ENCODE measurements at regions not wholly inside any gene's neighbourhood (a gene's known extent, or its start where the extent isn't known, plus 50 kb on each side); places are given as distances from the start of the nearest gene placed in this dataset.

- no peaks in the 10 kb centered on the region for H3K9me3 ChIP-seq (ENCODE audit: control insufficient read depth, low read depth, low read length)
- H3K4me2 ChIP-seq (ENCODE audit: control insufficient read depth, extremely low read depth, insufficient read depth, low read depth, low read length) = no peak overlapping the region
- no peak for TF ChIP-seq EZH2 (IDR thresholded peaks at IDR 0.05; ENCODE audit: low read length)
- TF ChIP-seq, protein P1, sequence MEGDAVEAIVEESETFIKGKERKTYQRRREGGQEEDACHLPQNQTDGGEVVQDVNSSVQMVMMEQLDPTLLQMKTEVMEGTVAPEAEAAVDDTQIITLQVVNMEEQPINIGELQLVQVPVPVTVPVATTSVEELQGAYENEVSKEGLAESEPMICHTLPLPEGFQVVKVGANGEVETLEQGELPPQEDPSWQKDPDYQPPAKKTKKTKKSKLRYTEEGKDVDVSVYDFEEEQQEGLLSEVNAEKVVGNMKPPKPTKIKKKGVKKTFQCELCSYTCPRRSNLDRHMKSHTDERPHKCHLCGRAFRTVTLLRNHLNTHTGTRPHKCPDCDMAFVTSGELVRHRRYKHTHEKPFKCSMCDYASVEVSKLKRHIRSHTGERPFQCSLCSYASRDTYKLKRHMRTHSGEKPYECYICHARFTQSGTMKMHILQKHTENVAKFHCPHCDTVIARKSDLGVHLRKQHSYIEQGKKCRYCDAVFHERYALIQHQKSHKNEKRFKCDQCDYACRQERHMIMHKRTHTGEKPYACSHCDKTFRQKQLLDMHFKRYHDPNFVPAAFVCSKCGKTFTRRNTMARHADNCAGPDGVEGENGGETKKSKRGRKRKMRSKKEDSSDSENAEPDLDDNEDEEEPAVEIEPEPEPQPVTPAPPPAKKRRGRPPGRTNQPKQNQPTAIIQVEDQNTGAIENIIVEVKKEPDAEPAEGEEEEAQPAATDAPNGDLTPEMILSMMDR (optimal IDR thresholded peaks at IDR 0.05 in 1 of 3, IDR thresholded peaks at IDR 0.05 in 1 of 3, conservative IDR thresholded peaks at IDR 0.05 in 1 of 3; ENCODE audit: extremely low read depth in 1 of 3, insufficient read depth in 2 of 3, low read length in 3 of 3) = no peak
- H3K27ac ChIP-seq (ENCODE audit: control insufficient read depth, insufficient read depth, low read length) = no peak overlapping the region
- peaks cover 5% of the 10 kb centered on the region for H3K4me1 ChIP-seq (ENCODE audit: control insufficient read depth, extremely low read depth, insufficient read depth, low read length)
- no peak for DNase-seq (ENCODE audit: low read depth, low spot score)
- no peak for FAIRE-seq
- no peak overlapping the region for H2AFZ ChIP-seq (ENCODE audit: control insufficient read depth, low read length)
- no peak overlapping the region for H3K4me3 ChIP-seq (ENCODE audit: control insufficient read depth in 2 of 3, extremely low read depth in 1 of 3, insufficient read depth in 2 of 3, low read depth in 1 of 3, low read length in 3 of 3)
- no peaks in the 10 kb centered on the region for H3K36me3 ChIP-seq (ENCODE audit: control insufficient read depth in 2 of 2, extremely low read depth in 1 of 2, insufficient read depth in 2 of 2, low read length in 2 of 2)
- H3K27me3 ChIP-seq (ENCODE audit: control insufficient read depth, extremely low read depth, insufficient read depth, low read length) = no peaks in the 10 kb centered on the region
- no peaks in the 10 kb centered on the region for H3K9me1 ChIP-seq (ENCODE audit: control insufficient read depth, extremely low read depth, insufficient read depth, low read length)
- H3K9ac ChIP-seq (ENCODE audit: control insufficient read depth, extremely low read depth, insufficient read depth, low read length) = no peak overlapping the region
- no peaks in the 10 kb centered on the region for H4K20me1 ChIP-seq (ENCODE audit: control insufficient read depth, extremely low read depth, insufficient read depth, low read length)
- H3K79me2 ChIP-seq (ENCODE audit: control insufficient read depth, insufficient read depth, low read length) = no peaks in the 10 kb centered on the region
- dilution Hi-C loops (cut with MboI; ENCODE audit: extremely low pct_ligation_motif_present, low sequenced_read_pairs) = no loop called here
Observed at GRCh38 chr13:109651854-109652253, 134.5 kb downstream of the IRS2 start.

- FAIRE-seq = no peak
- no peaks in the 10 kb centered on the region for H3K36me3 ChIP-seq (ENCODE audit: control insufficient read depth in 2 of 2, extremely low read depth in 1 of 2, insufficient read depth in 2 of 2, low read length in 2 of 2)
- no peaks in the 10 kb centered on the region for H3K9me3 ChIP-seq (ENCODE audit: control insufficient read depth, low read depth, low read length)
- no peak for DNase-seq (ENCODE audit: low read depth, low spot score)
- H3K9ac ChIP-seq (ENCODE audit: control insufficient read depth, extremely low read depth, insufficient read depth, low read length) = no peak overlapping the region
- H3K9me1 ChIP-seq (ENCODE audit: control insufficient read depth, extremely low read depth, insufficient read depth, low read length) = no peaks in the 10 kb centered on the region
- no peaks in the 10 kb centered on the region for H4K20me1 ChIP-seq (ENCODE audit: control insufficient read depth, extremely low read depth, insufficient read depth, low read length)
- H3K4me3 ChIP-seq (ENCODE audit: control insufficient read depth in 2 of 3, extremely low read depth in 1 of 3, insufficient read depth in 2 of 3, low read depth in 1 of 3, low read length in 3 of 3) = no peak overlapping the region
- no peak overlapping the region for H3K4me2 ChIP-seq (ENCODE audit: control insufficient read depth, extremely low read depth, insufficient read depth, low read depth, low read length)
- no peak overlapping the region for H2AFZ ChIP-seq (ENCODE audit: control insufficient read depth, low read length)
- dilution Hi-C loops (cut with MboI; ENCODE audit: extremely low pct_ligation_motif_present, low sequenced_read_pairs) = no loop called here
- no peaks in the 10 kb centered on the region for H3K79me2 ChIP-seq (ENCODE audit: control insufficient read depth, insufficient read depth, low read length)
- H3K4me1 ChIP-seq (ENCODE audit: control insufficient read depth, extremely low read depth, insufficient read depth, low read length) = peaks cover 6% of the 10 kb centered on the region
- no peak for TF ChIP-seq EZH2 (IDR thresholded peaks at IDR 0.05; ENCODE audit: low read length)
- TF ChIP-seq, protein P1 (optimal IDR thresholded peaks at IDR 0.05 in 1 of 3, IDR thresholded peaks at IDR 0.05 in 1 of 3, conservative IDR thresholded peaks at IDR 0.05 in 1 of 3; ENCODE audit: extremely low read depth in 1 of 3, insufficient read depth in 2 of 3, low read length in 3 of 3) = no peak
- no peaks in the 10 kb centered on the region for H3K27me3 ChIP-seq (ENCODE audit: control insufficient read depth, extremely low read depth, insufficient read depth, low read length)
- H3K27ac ChIP-seq (ENCODE audit: control insufficient read depth, insufficient read depth, low read length) = no peak overlapping the region
Observed at GRCh38 chr13:109651311-109651710, 135.1 kb downstream of the IRS2 start.
